Spleen (tissue), 7 donors: ENCODE measurements at regions not wholly inside any gene's neighbourhood (a gene's known extent, or its start where the extent isn't known, plus 50 kb on each side); places are given as distances from the start of the nearest gene placed in this dataset.

Experiments used
- POLR2A ChIP-seq, 3 donors: fragments of 450-650 bp; IDR thresholded peaks; one replicate each; pipeline ENCODE4 v1.5.1; 2017; ENCODE audit warnings: antibody characterized with exemption in 3 of 3, mild to moderate bottlenecking in 1 of 3
- POLR2AphosphoS5 ChIP-seq, 3 donors: sonication (generic); formaldehyde crosslinking; IDR thresholded peaks; one replicate each; pipeline ENCODE4 v1.5.1; 2017; ENCODE audit warnings: antibody characterized with exemption in 3 of 3
- TF ChIP-seq, protein P1 (sequence below), 11 experiments: fragments of 200-600 bp in 7 of 11; fragments of 450-650 bp in 4 of 11; sonication (generic) in 4 of 11; IDR thresholded peaks in 8 of 11; conservative IDR thresholded peaks in 3 of 11; 1 replicate in 7 of 11; 2 replicates in 4 of 11; pipeline versions ENCODE4 v1.4.0 to v1.8.0; 2016 to 2021; ENCODE audit warnings: antibody characterized with exemption in 11 of 11, inconsistent platforms in 4 of 11, mild to moderate bottlenecking in 1 of 11
- donor health status: DM: no; HTN: no; CAD: no; lungs with moderate emphysema.
- donor health status: DM: no; HTN: no; CAD: no.
- donor health status: DM: no; HTN: no; CAD: no.

DNA sequence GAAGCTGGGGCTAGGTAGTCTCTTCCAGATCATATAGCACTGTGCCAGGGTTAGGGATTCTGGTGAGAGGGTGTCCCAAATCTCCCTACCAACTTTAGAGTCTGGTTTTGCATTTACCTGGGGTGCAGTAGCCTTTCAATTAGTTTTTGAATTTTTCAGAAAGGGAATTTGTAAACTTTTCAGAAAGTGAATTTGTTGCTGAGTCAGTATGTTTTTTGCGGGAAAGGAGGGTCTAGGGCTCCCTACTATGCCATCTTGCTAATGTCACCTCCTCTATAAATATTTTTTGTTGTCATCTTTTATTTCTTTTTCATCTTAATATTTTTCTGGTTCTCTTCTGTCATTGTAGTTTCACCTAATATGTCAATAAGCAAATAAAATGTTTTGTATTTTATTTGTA is 95.8 kb upstream of the FAM98A start:
- TF ChIP-seq, protein P1, sequence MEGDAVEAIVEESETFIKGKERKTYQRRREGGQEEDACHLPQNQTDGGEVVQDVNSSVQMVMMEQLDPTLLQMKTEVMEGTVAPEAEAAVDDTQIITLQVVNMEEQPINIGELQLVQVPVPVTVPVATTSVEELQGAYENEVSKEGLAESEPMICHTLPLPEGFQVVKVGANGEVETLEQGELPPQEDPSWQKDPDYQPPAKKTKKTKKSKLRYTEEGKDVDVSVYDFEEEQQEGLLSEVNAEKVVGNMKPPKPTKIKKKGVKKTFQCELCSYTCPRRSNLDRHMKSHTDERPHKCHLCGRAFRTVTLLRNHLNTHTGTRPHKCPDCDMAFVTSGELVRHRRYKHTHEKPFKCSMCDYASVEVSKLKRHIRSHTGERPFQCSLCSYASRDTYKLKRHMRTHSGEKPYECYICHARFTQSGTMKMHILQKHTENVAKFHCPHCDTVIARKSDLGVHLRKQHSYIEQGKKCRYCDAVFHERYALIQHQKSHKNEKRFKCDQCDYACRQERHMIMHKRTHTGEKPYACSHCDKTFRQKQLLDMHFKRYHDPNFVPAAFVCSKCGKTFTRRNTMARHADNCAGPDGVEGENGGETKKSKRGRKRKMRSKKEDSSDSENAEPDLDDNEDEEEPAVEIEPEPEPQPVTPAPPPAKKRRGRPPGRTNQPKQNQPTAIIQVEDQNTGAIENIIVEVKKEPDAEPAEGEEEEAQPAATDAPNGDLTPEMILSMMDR (IDR thresholded peaks at IDR 0.05 in 8 of 11, conservative IDR thresholded peaks at IDR 0.05 in 3 of 11) = no peak
- no peak for TF ChIP-seq POLR2A (IDR thresholded peaks at IDR 0.05)
- no peak for TF ChIP-seq POLR2AphosphoS5 (IDR thresholded peaks at IDR 0.05)
